H9 (cell line): ENCODE measurements at regions not wholly inside any gene's neighbourhood (a gene's known extent, or its start where the extent isn't known, plus 50 kb on each side); places are given as distances from the start of the nearest gene placed in this dataset.
A peak's percentile ranks its signal among the peaks of the same experiment; 100 is the strongest.

Experiments
- DNase-seq: peaks from one replicate; pipeline ENCODE4 v3.0.0-alpha.2; 2017
- H2AFZ ChIP-seq: one replicate; pipeline ENCODE4 v1.6.1; 2013; ENCODE audit warnings: mild to moderate bottlenecking, low read length, control low read depth, moderate library complexity
- H2AK5ac ChIP-seq: 2 replicates; pipeline ENCODE4 v1.6.1; 2013; ENCODE audit warnings: low read length, control low read depth, mixed read lengths; ENCODE audit not compliant: insufficient read length
- H2BK120ac ChIP-seq: one replicate; pipeline ENCODE4 v1.6.1; 2013; ENCODE audit warnings: low read depth, mild to moderate bottlenecking, low read length, control low read depth, inconsistent platforms; ENCODE audit not compliant: poor library complexity, severe bottlenecking
- H2BK12ac ChIP-seq: 2 replicates; pipeline ENCODE4 v1.6.1; 2013; ENCODE audit warnings: low read length, control low read depth, mixed read lengths, low read depth; ENCODE audit not compliant: insufficient read length
- H2BK15ac ChIP-seq: 2 replicates; pipeline ENCODE4 v1.6.1; 2013; ENCODE audit warnings: low read depth, low read length, control low read depth
- H2BK20ac ChIP-seq: one replicate; pipeline ENCODE4 v1.6.1; 2013; ENCODE audit warnings: low read depth, mild to moderate bottlenecking, low read length, control low read depth, inconsistent platforms; ENCODE audit not compliant: poor library complexity, severe bottlenecking
- H2BK5ac ChIP-seq: 2 replicates; pipeline ENCODE4 v1.6.1; 2013; ENCODE audit warnings: low read length, control low read depth, mixed read lengths; ENCODE audit not compliant: insufficient read length
- H3K14ac ChIP-seq: 2 replicates; pipeline ENCODE4 v1.6.1; 2013; ENCODE audit warnings: low read length, control low read depth; ENCODE audit not compliant: insufficient read depth
- H3K18ac ChIP-seq: 2 replicates; pipeline ENCODE4 v1.6.1; 2013; ENCODE audit warnings: low read depth, mild to moderate bottlenecking, mixed read lengths, low read length, control low read depth; ENCODE audit not compliant: insufficient read length
- H3K23ac ChIP-seq: 2 replicates; pipeline ENCODE4 v1.6.1; 2013; ENCODE audit warnings: low read length, control low read depth, mixed read lengths, low read depth; ENCODE audit not compliant: insufficient read length
- H3K23me2 ChIP-seq: 2 replicates; pipeline ENCODE4 v1.6.1; 2013; ENCODE audit warnings: low read depth, mild to moderate bottlenecking, mixed read lengths, low read length, control low read depth; ENCODE audit not compliant: insufficient read length, poor library complexity, severe bottlenecking
- H3K27ac ChIP-seq: 2 replicates; pipeline ENCODE4 v1.5.1; 2013; ENCODE audit warnings: low read length, control low read depth, mixed read lengths, low read depth; ENCODE audit not compliant: insufficient read length
- H3K27me3 ChIP-seq: 2 replicates; pipeline ENCODE4 v1.6.1; 2013; ENCODE audit warnings: low read length, control low read depth, inconsistent platforms; ENCODE audit not compliant: insufficient read depth
- H3K4ac ChIP-seq: 2 replicates; pipeline ENCODE4 v1.6.1; 2013; ENCODE audit warnings: low read depth, mild to moderate bottlenecking, control low read depth, inconsistent platforms, low read length, moderate library complexity
- H3K4me1 ChIP-seq: 2 replicates; pipeline ENCODE4 v1.6.1; 2013; ENCODE audit warnings: low read length, control low read depth, inconsistent platforms; ENCODE audit not compliant: insufficient read depth
- H3K4me2 ChIP-seq: 2 replicates; pipeline ENCODE4 v1.6.1; 2013; ENCODE audit warnings: low read length, control low read depth, mixed read lengths; ENCODE audit not compliant: insufficient read length, insufficient read depth
- H3K56ac ChIP-seq: 2 replicates; pipeline ENCODE4 v1.6.1; 2013; ENCODE audit warnings: low read depth, mild to moderate bottlenecking, mixed read lengths, low read length, control low read depth; ENCODE audit not compliant: insufficient read length
- H3K79me1 ChIP-seq: 2 replicates; pipeline ENCODE4 v1.6.1; 2013; ENCODE audit warnings: low read depth, mild to moderate bottlenecking, moderate library complexity, low read length, control low read depth, inconsistent platforms; ENCODE audit not compliant: insufficient read depth, poor library complexity, severe bottlenecking
- H3K79me2 ChIP-seq: 2 replicates; pipeline ENCODE4 v1.6.1; 2013; ENCODE audit warnings: low read length, control low read depth, inconsistent platforms; ENCODE audit not compliant: insufficient read depth
- H3K9ac ChIP-seq: 2 replicates; pipeline ENCODE4 v1.6.1; 2013; ENCODE audit warnings: low read length, control low read depth, mixed read lengths; ENCODE audit not compliant: insufficient read length; ENCODE audit errors: extremely low read depth
- H3K9me3 ChIP-seq: one replicate; pipeline ENCODE4 v1.6.1; 2013; ENCODE audit warnings: low read depth, low read length, inconsistent platforms; ENCODE audit not compliant: control insufficient read depth
- H3T11ph ChIP-seq: one replicate; pipeline ENCODE4 v1.6.1; 2013; ENCODE audit warnings: mild to moderate bottlenecking, low read length, control low read depth, inconsistent platforms
- H4K20me1 ChIP-seq: one replicate; pipeline ENCODE4 v1.6.1; 2013; ENCODE audit not compliant: control insufficient read depth, insufficient read length, insufficient read depth
- H4K5ac ChIP-seq: 2 replicates; pipeline ENCODE4 v1.6.1; 2013; ENCODE audit warnings: low read depth, mild to moderate bottlenecking, mixed read lengths, low read length, control low read depth; ENCODE audit not compliant: insufficient read length
- H4K8ac ChIP-seq: replicated peaks from 2 replicates; pipeline ENCODE4 v1.6.1; 2013; ENCODE audit warnings: low read length, control low read depth, mixed read lengths, low read depth; ENCODE audit not compliant: insufficient read length
- H4K91ac ChIP-seq: 2 replicates; pipeline ENCODE4 v1.6.1; 2013; ENCODE audit warnings: low read depth, mild to moderate bottlenecking, moderate library complexity, mixed read lengths, low read length, control low read depth; ENCODE audit not compliant: insufficient read length
- H3K27ac Mint-ChIP-seq, 3 experiments: 2 replicates in 2 of 3; 3 replicates in 1 of 3; pipeline ENCODE4 v1.8.0; 2020 to 2021; ENCODE audit warnings: mixed read lengths in 3 of 3, mild to moderate bottlenecking in 1 of 3, moderate library complexity in 1 of 3
- H3K27me3 Mint-ChIP-seq: 2 replicates; pipeline ENCODE4 v1.8.0; 2021; ENCODE audit warnings: low read depth, mild to moderate bottlenecking, moderate library complexity, mixed read lengths
- H3K36me3 Mint-ChIP-seq, 3 experiments: 2 replicates in 2 of 3; 3 replicates in 1 of 3; pipeline ENCODE4 v1.8.0; 2020 to 2021; ENCODE audit warnings: low read depth in 3 of 3, mixed read lengths in 3 of 3; ENCODE audit not compliant: insufficient read depth in 1 of 3
- H3K4me1 Mint-ChIP-seq, 2 experiments: 2 replicates each; pipeline ENCODE4 v1.8.0; 2020; ENCODE audit warnings: mixed read lengths in 2 of 2
- H3K4me3 Mint-ChIP-seq, 2 experiments: 2 replicates in 1 of 2; 3 replicates in 1 of 2; pipeline ENCODE4 v1.8.0; 2020 to 2021; ENCODE audit warnings: mild to moderate bottlenecking in 2 of 2, mixed read lengths in 2 of 2, moderate library complexity in 1 of 2
- H3K9me3 Mint-ChIP-seq, 2 experiments: 2 replicates in 1 of 2; 3 replicates in 1 of 2; pipeline ENCODE4 v1.8.0; 2020; ENCODE audit warnings: mild to moderate bottlenecking in 2 of 2, mixed read lengths in 2 of 2, moderate library complexity in 1 of 2
- CTCF ChIP-seq: fragments of 200-600 bp; sonication (generic); conservative IDR thresholded peaks from 3 replicates; pipeline ENCODE4 v1.8.0; 2021; ENCODE audit warnings: antibody characterized with exemption, mild to moderate bottlenecking
- WGBS: extraction: QIAGEN DNeasy Blood & Tissue Kit; methylation state at CpG from one replicate; pipeline ENCODE4 v1.1.7; 2013; ENCODE audit warnings: missing lambda C conversion rate, low lambda C conversion rate, mixed read lengths; ENCODE audit not compliant: insufficient read length; ENCODE audit errors: extremely low coverage; 5-methylcytosine and 5-hydroxymethylcytosine counted together

GRCh38 chr1:88519156-88519555, 164.9 kb upstream of the PKN2 start:
- Histone ChIP-seq H3K27me3 (no peaks in the 10 kb centered on the region), H3K56ac (no peak overlapping the region), H2BK20ac (no peak overlapping the region), H3K79me2 (no peaks in the 10 kb centered on the region), H3K79me1 (no peaks in the 10 kb centered on the region), H3K27ac (no peak overlapping the region), H2BK12ac (no peak overlapping the region), H3K4me1 (no peaks in the 10 kb centered on the region), H2AFZ (no peak overlapping the region), H2BK120ac (no peak overlapping the region), H3T11ph (no peak overlapping the region), H3K14ac (no peak overlapping the region), H3K23ac (no peak overlapping the region), H3K9me3 (no peaks in the 10 kb centered on the region), H2BK5ac (no peak overlapping the region), H4K8ac (no peak overlapping the region), H4K91ac (no peak overlapping the region), H2AK5ac (no peak overlapping the region), H3K9ac (no peak overlapping the region), H4K20me1 (no peaks in the 10 kb centered on the region), H3K23me2 (no peaks in the 10 kb centered on the region), H3K18ac (no peak overlapping the region), H2BK15ac (no peak overlapping the region), H4K5ac (no peak overlapping the region), H3K4me2 (no peak overlapping the region), H3K4ac (no peak overlapping the region)
- H3K4me1 Mint-ChIP-seq = peaks cover 0 to 2% of the 10 kb centered on the region in 2 experiments; a peak in 1 of 4 replicates
- no peak overlapping the region for H3K4me3 Mint-ChIP-seq
- TF ChIP-seq CTCF = no peak
- no peaks in the 10 kb centered on the region for H3K9me3 Mint-ChIP-seq
- H3K36me3 Mint-ChIP-seq = no peaks in the 10 kb centered on the region
- H3K27ac Mint-ChIP-seq = peak overlapping the region in 2 of 3 experiments; percentile 13 to 56; a peak in 2 of 7 replicates
- no CpG with 5 or more reads among the region's 1 CpG for WGBS
- DNase-seq = no peak
- H3K27me3 Mint-ChIP-seq = no peaks in the 10 kb centered on the region
